Ishikawa (cell line): ENCODE measurements at regions not wholly inside any gene's neighbourhood (a gene's known extent, or its start where the extent isn't known, plus 50 kb on each side); places are given as distances from the start of the nearest gene placed in this dataset.

ENCODE experiments used
- CEBPB ChIP-seq: IDR thresholded peaks from 2 replicates; pipeline ENCODE4 v1.6.1; 2012
- CREB1 ChIP-seq: IDR thresholded peaks from 2 replicates; pipeline ENCODE4 v1.6.1; 2012; ENCODE audit warnings: low read depth
- EGR1 ChIP-seq: IDR thresholded peaks from 2 replicates; pipeline ENCODE4 v1.6.1; 2012
- EP300 ChIP-seq: IDR thresholded peaks from 2 replicates; pipeline ENCODE4 v1.6.1; 2012; ENCODE audit warnings: borderline replicate concordance
- FOXM1 ChIP-seq: IDR thresholded peaks from 2 replicates; pipeline ENCODE4 v1.6.1; 2012; ENCODE audit warnings: low read depth, borderline replicate concordance
- MAX ChIP-seq: IDR thresholded peaks from 2 replicates; pipeline ENCODE4 v1.6.1; 2012
- NFIC ChIP-seq: IDR thresholded peaks from 2 replicates; pipeline ENCODE4 v1.6.1; 2012
- RAD21 ChIP-seq: IDR thresholded peaks from 2 replicates; pipeline ENCODE4 v1.6.1; 2012; ENCODE audit warnings: low read depth
- REST ChIP-seq: IDR thresholded peaks from 2 replicates; pipeline ENCODE4 v1.6.1; 2012; ENCODE audit warnings: low read depth, mild to moderate bottlenecking
- TAF1 ChIP-seq: IDR thresholded peaks from 2 replicates; pipeline ENCODE4 v1.6.1; 2012; ENCODE audit warnings: low read depth, mild to moderate bottlenecking
- TEAD4 ChIP-seq: IDR thresholded peaks from 2 replicates; pipeline ENCODE4 v1.6.1; 2012
- USF1 ChIP-seq: IDR thresholded peaks from 2 replicates; pipeline ENCODE4 v1.6.1; 2012
- YY1 ChIP-seq: IDR thresholded peaks from 2 replicates; pipeline ENCODE4 v1.6.1; 2012; ENCODE audit warnings: low read depth
- ZBTB7A ChIP-seq: IDR thresholded peaks from 2 replicates; pipeline ENCODE4 v1.6.1; 2012; ENCODE audit warnings: low read depth

- TF ChIP-seq TAF1: no peak
- TF ChIP-seq CREB1: no peak
- TF ChIP-seq USF1: no peak
- TF ChIP-seq MAX: no peak
- no peak for TF ChIP-seq TEAD4
- TF ChIP-seq RAD21: no peak
- TF ChIP-seq EP300: no peak
- TF ChIP-seq YY1: no peak
- no peak for TF ChIP-seq NFIC
- TF ChIP-seq REST: no peak
- no peak for TF ChIP-seq EGR1
- no peak for TF ChIP-seq CEBPB
- TF ChIP-seq FOXM1: no peak
- TF ChIP-seq ZBTB7A: no peak
Observed at GRCh38 chr2:149819356-149819957, 231.9 kb upstream of the MMADHC start.
